Testis (tissue), 2 donors: ENCODE measurements at regions not wholly inside any gene's neighbourhood (a gene's known extent, or its start where the extent isn't known, plus 50 kb on each side); places are given as distances from the start of the nearest gene placed in this dataset.

Experiments
- CTCF ChIP-seq, 3 experiments: fragments of 450-650 bp in 2 of 3; fragments of 200-600 bp in 1 of 3; sonication (generic) in 1 of 3; IDR thresholded peaks; one replicate each; pipeline ENCODE4 v1.5.1; 2016 to 2019; ENCODE audit warnings: antibody characterized with exemption in 3 of 3, mild to moderate bottlenecking in 2 of 3, moderate library complexity in 1 of 3
- POLR2A ChIP-seq: fragments of 450-650 bp; IDR thresholded peaks from one replicate; pipeline ENCODE4 v1.6.1; 2017; ENCODE audit warnings: antibody characterized with exemption, mild to moderate bottlenecking, moderate library complexity

- TF ChIP-seq CTCF (IDR thresholded peaks at IDR 0.05) (no peak), POLR2A (no peak)
Measured at GRCh38 chr14:82190742-82191141, 657.1 kb upstream of the SEL1L start.
